Transverse colon (tissue), 4 donors: ENCODE measurements at regions not wholly inside any gene's neighbourhood (a gene's known extent, or its start where the extent isn't known, plus 50 kb on each side); places are given as distances from the start of the nearest gene placed in this dataset.

ENCODE experiments used
- DNase-seq: peaks from one replicate; pipeline ENCODE4 v3.0.0-alpha.2; 2019
- H3K27ac ChIP-seq, 4 donors: fragments of 200-600 bp; sonication (generic); 2 replicates each; pipeline ENCODE4 v1.5.1; 2016 to 2018; ENCODE audit warnings: inconsistent platforms in 4 of 4
- H3K27me3 ChIP-seq: fragments of 200-600 bp; sonication (generic); 2 replicates; pipeline ENCODE4 v1.5.1; 2017; ENCODE audit warnings: inconsistent platforms
- H3K36me3 ChIP-seq, 4 donors: fragments of 200-600 bp; sonication (generic); 2 replicates each; pipeline ENCODE4 v1.5.1; 2017 to 2019; ENCODE audit warnings: inconsistent platforms in 4 of 4
- H3K4me1 ChIP-seq, 4 donors: fragments of 200-600 bp; sonication (generic); 2 replicates each; pipeline ENCODE4 v1.5.1; 2017 to 2020; ENCODE audit warnings: inconsistent platforms in 4 of 4
- H3K4me3 ChIP-seq, 4 donors: fragments of 200-600 bp; sonication (generic); 1 replicate in 1 of 4; 2 replicates in 3 of 4; pipeline versions ENCODE4 v1.5.1 to v1.6.1; 2017 to 2019; ENCODE audit warnings: inconsistent platforms in 4 of 4
- H3K9me3 ChIP-seq, 2 donors: fragments of 200-600 bp; sonication (generic); 2 replicates each; pipeline ENCODE4 v1.5.1; 2017 to 2019; ENCODE audit warnings: inconsistent platforms in 2 of 2
- CTCF ChIP-seq, 5 experiments: fragments of 200-600 bp in 3 of 5; fragments of 450-650 bp in 2 of 5; sonication (generic) in 3 of 5; IDR thresholded peaks; 1 replicate in 2 of 5; 2 replicates in 3 of 5; pipeline ENCODE4 v1.5.1; 2016 to 2017; ENCODE audit warnings: antibody characterized with exemption in 5 of 5, inconsistent platforms in 3 of 5, mild to moderate bottlenecking in 2 of 5, moderate library complexity in 1 of 5
- EP300 ChIP-seq: sonication (generic); formaldehyde crosslinking; IDR thresholded peaks from one replicate; pipeline ENCODE4 v1.6.1; 2017; ENCODE audit warnings: antibody characterized with exemption, low read depth
- POLR2A ChIP-seq: fragments of 450-650 bp; IDR thresholded peaks from one replicate; pipeline ENCODE4 v1.6.1; 2016; ENCODE audit warnings: antibody characterized with exemption, mild to moderate bottlenecking, moderate library complexity
- POLR2AphosphoS5 ChIP-seq, 3 donors: sonication (generic); formaldehyde crosslinking; IDR thresholded peaks; one replicate each; pipeline ENCODE4 v1.6.1; 2016; ENCODE audit warnings: antibody characterized with exemption in 3 of 3
- WGBS, 2 donors: methylation state at CpG; one replicate each; pipeline ENCODE4 v1.1.5; 2018; ENCODE audit warnings: low coverage in 1 of 2; 5-methylcytosine and 5-hydroxymethylcytosine counted together
- in situ Hi-C, 4 donors: fragments of 200-750 bp; cut with MboI; loops; one replicate each; pipeline versions ENCODE4 v1.15.0 to v1.15.1; 2017; ENCODE audit warnings: low sequenced_read_pairs in 3 of 4, low pct_ligation_motif_present in 1 of 4, low pct_unique_long_range_greater_than_20kb in 1 of 4
- intact Hi-C: fragments of 100-400 bp; cut with DNase I; formaldehyde crosslinking; loops from one replicate; pipeline ENCODE4 v1.15.1; 2023; ENCODE audit warnings: low total_unique reads

GRCh38 chr15:95503107-95503506 is 827.4 kb upstream of the NR2F2 start:
- 60 to 61% methylated on average over 2 of the region's 2 CpGs for WGBS, 2 donors
- in situ Hi-C loops, result no loop called here
- no peak for DNase-seq
- Histone ChIP-seq H3K36me3 (no peaks in the 10 kb centered on the region), H3K27me3 (no peaks in the 10 kb centered on the region), H3K4me1 (no peaks in the 10 kb centered on the region), H3K9me3 (no peaks in the 10 kb centered on the region), H3K4me3 (no peak overlapping the region), H3K27ac (no peak overlapping the region)
- intact Hi-C loops, result no loop called here
- no peak for TF ChIP-seq EP300
- TF ChIP-seq POLR2AphosphoS5 (IDR thresholded peaks at IDR 0.05), result no peak
- no peak for TF ChIP-seq CTCF (IDR thresholded peaks at IDR 0.05)
- no peak for TF ChIP-seq POLR2A

- Histone ChIP-seq H3K4me1 (no peaks in the 10 kb centered on the region), H3K27me3 (no peaks in the 10 kb centered on the region), H3K4me3 (no peak overlapping the region), H3K36me3 (no peaks in the 10 kb centered on the region), H3K9me3 (no peaks in the 10 kb centered on the region), H3K27ac (no peak overlapping the region)
- TF ChIP-seq CTCF (IDR thresholded peaks at IDR 0.05), result no peak
- TF ChIP-seq EP300, result no peak
- 78% methylated on average over 3 of the region's 3 CpGs for WGBS, 2 donors
- no peak for DNase-seq
- intact Hi-C loops, result no loop called here
- in situ Hi-C loops, result no loop called here
These were observed 826.8 kb upstream of the NR2F2 start for GRCh38 chr15:95503640-95504225.

GRCh38 chr15:95511671-95512070 is 818.8 kb upstream of the NR2F2 start:
- Histone ChIP-seq H3K4me1 (no peaks in the 10 kb centered on the region), H3K9me3 (peaks cover 0 to 5% of the 10 kb centered on the region in 2 donors), H3K4me3 (no peak overlapping the region), H3K27ac (no peak overlapping the region), H3K27me3 (no peaks in the 10 kb centered on the region), H3K36me3 (no peaks in the 10 kb centered on the region)
- in situ Hi-C loops, result no loop called here
- no peak for TF ChIP-seq EP300
- no peak for TF ChIP-seq POLR2A
- no peak for TF ChIP-seq CTCF (IDR thresholded peaks at IDR 0.05)
- TF ChIP-seq POLR2AphosphoS5 (IDR thresholded peaks at IDR 0.05), result no peak
- no peak for DNase-seq
- intact Hi-C loops, result no loop called here

GRCh38 chr15:95512906-95513305 is 817.6 kb upstream of the NR2F2 start:
- H3K9me3 ChIP-seq, result peaks cover 0 to 5% of the 10 kb centered on the region in 2 donors
- H3K27me3 ChIP-seq, result no peaks in the 10 kb centered on the region
- in situ Hi-C loops (no loop called here), intact Hi-C loops (no loop called here)
- 61 to 64% methylated on average over 2 of the region's 2 CpGs for WGBS, 2 donors
- H3K4me3 ChIP-seq, result no peak overlapping the region
- H3K4me1 ChIP-seq, result no peaks in the 10 kb centered on the region
- H3K36me3 ChIP-seq, result no peaks in the 10 kb centered on the region
- H3K27ac ChIP-seq, result no peak overlapping the region
- DNase-seq, result no peak
- TF ChIP-seq CTCF (IDR thresholded peaks at IDR 0.05), result no peak
- TF ChIP-seq EP300, result no peak
- TF ChIP-seq POLR2A, result no peak
- TF ChIP-seq POLR2AphosphoS5 (IDR thresholded peaks at IDR 0.05), result no peak
